DND-41 (cell line): ENCODE measurements at regions not wholly inside any gene's neighbourhood (a gene's known extent, or its start where the extent isn't known, plus 50 kb on each side); places are given as distances from the start of the nearest gene placed in this dataset.

Experiments
- ATAC-seq: fragments of 200-7000 bp; cut with Tn5 transposase; 3 replicates; pipeline ENCODE4 v1.9.1; 2021; ENCODE audit warnings: low read depth; ENCODE audit not compliant: insufficient read depth
- DNase-seq: peaks from one replicate; pipeline ENCODE4 v3.0.0-alpha.2; 2020
- H2AFZ ChIP-seq: 2 replicates; pipeline ENCODE4 v1.6.0; 2012; ENCODE audit warnings: low read depth, low read length
- H3K27ac ChIP-seq: 2 replicates; pipeline ENCODE4 v1.5.1; 2012; ENCODE audit warnings: low read length, inconsistent platforms
- H3K27me3 ChIP-seq: fragments of 200-600 bp; sonication (generic); 2 replicates; pipeline ENCODE4 v1.6.0; 2012; ENCODE audit warnings: low read length, mild to moderate bottlenecking, inconsistent platforms; ENCODE audit not compliant: insufficient read depth, poor library complexity
- H3K36me3 ChIP-seq: 2 replicates; pipeline ENCODE4 v1.5.1; 2012; ENCODE audit warnings: low read length, inconsistent platforms; ENCODE audit not compliant: insufficient read depth
- H3K4me1 ChIP-seq: 2 replicates; pipeline ENCODE4 v1.5.1; 2012; ENCODE audit warnings: mild to moderate bottlenecking, low read length; ENCODE audit not compliant: insufficient read depth
- H3K4me2 ChIP-seq: 2 replicates; pipeline ENCODE4 v1.6.0; 2012; ENCODE audit warnings: mild to moderate bottlenecking, moderate library complexity, low read length, inconsistent platforms; ENCODE audit not compliant: insufficient read depth
- H3K4me3 ChIP-seq, 2 experiments: fragments of 200-600 bp in 1 of 2; shearing (Covaris generic) in 1 of 2; 2 replicates each; pipeline ENCODE4 v1.5.1; 2012 to 2016; ENCODE audit warnings: inconsistent platforms in 2 of 2, low read length in 2 of 2, mild to moderate bottlenecking in 2 of 2, low read depth in 1 of 2, moderate library complexity in 1 of 2
- H3K79me2 ChIP-seq: 2 replicates; pipeline ENCODE4 v1.6.0; 2012; ENCODE audit warnings: low read length, inconsistent platforms; ENCODE audit not compliant: insufficient read depth
- H3K9ac ChIP-seq: 2 replicates; pipeline ENCODE4 v1.6.0; 2012; ENCODE audit warnings: low read depth, mild to moderate bottlenecking, inconsistent platforms, low read length, moderate library complexity
- H3K9me3 ChIP-seq: 2 replicates; pipeline ENCODE4 v1.5.1; 2012; ENCODE audit warnings: low read length, moderate library complexity, mild to moderate bottlenecking, inconsistent platforms; ENCODE audit not compliant: insufficient read depth, severe bottlenecking
- H4K20me1 ChIP-seq: 2 replicates; pipeline ENCODE4 v1.6.0; 2012; ENCODE audit warnings: low read length; ENCODE audit not compliant: insufficient read depth
- EZH2 ChIP-seq: IDR thresholded peaks from 3 replicates; pipeline ENCODE4 v1.6.1; 2012; ENCODE audit warnings: borderline replicate concordance, low read depth, mild to moderate bottlenecking, moderate library complexity, low read length, inconsistent platforms; ENCODE audit not compliant: severe bottlenecking
- TF ChIP-seq, protein P1 (sequence below): IDR thresholded peaks from 2 replicates; pipeline ENCODE4 v1.5.1; 2012; ENCODE audit warnings: borderline replicate concordance, low read length, moderate library complexity, mild to moderate bottlenecking; ENCODE audit not compliant: poor library complexity, severe bottlenecking; ENCODE audit errors: extremely low read depth

GRCh38 chr3:181855825-181856224 lies 144.1 kb downstream of the SOX2 start:
- Histone ChIP-seq H3K27ac (no peak overlapping the region), H3K4me1 (no peaks in the 10 kb centered on the region), H3K4me2 (no peak overlapping the region), H3K27me3 (no peaks in the 10 kb centered on the region), H3K9ac (no peak overlapping the region), H2AFZ (no peak overlapping the region), H3K9me3 (no peaks in the 10 kb centered on the region), H3K79me2 (no peaks in the 10 kb centered on the region), H3K4me3 (no peak overlapping the region), H3K36me3 (no peaks in the 10 kb centered on the region), H4K20me1 (no peaks in the 10 kb centered on the region)
- DNase-seq: no peak
- ATAC-seq: no peak
- TF ChIP-seq EZH2: no peak
- TF ChIP-seq, protein P1, sequence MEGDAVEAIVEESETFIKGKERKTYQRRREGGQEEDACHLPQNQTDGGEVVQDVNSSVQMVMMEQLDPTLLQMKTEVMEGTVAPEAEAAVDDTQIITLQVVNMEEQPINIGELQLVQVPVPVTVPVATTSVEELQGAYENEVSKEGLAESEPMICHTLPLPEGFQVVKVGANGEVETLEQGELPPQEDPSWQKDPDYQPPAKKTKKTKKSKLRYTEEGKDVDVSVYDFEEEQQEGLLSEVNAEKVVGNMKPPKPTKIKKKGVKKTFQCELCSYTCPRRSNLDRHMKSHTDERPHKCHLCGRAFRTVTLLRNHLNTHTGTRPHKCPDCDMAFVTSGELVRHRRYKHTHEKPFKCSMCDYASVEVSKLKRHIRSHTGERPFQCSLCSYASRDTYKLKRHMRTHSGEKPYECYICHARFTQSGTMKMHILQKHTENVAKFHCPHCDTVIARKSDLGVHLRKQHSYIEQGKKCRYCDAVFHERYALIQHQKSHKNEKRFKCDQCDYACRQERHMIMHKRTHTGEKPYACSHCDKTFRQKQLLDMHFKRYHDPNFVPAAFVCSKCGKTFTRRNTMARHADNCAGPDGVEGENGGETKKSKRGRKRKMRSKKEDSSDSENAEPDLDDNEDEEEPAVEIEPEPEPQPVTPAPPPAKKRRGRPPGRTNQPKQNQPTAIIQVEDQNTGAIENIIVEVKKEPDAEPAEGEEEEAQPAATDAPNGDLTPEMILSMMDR: no peak

- TF ChIP-seq, protein P1: no peak
- no peak for TF ChIP-seq EZH2
Measured at GRCh38 chr3:181859518-181859917, 147.8 kb downstream of the SOX2 start.

GRCh38 chr3:181860235-181860634 lies 148.5 kb downstream of the SOX2 start:
- DNase-seq (no peak), ATAC-seq (no peak)
- Histone ChIP-seq H3K4me3 (no peak overlapping the region), H3K79me2 (no peaks in the 10 kb centered on the region), H3K4me2 (no peak overlapping the region), H3K36me3 (no peaks in the 10 kb centered on the region), H4K20me1 (no peaks in the 10 kb centered on the region), H2AFZ (no peak overlapping the region), H3K27ac (no peak overlapping the region), H3K4me1 (no peaks in the 10 kb centered on the region), H3K27me3 (no peaks in the 10 kb centered on the region), H3K9me3 (no peaks in the 10 kb centered on the region), H3K9ac (no peak overlapping the region)
- TF ChIP-seq, protein P1: no peak
- TF ChIP-seq EZH2: no peak

More at GRCh38 chr3:181859518-181859917, 147.8 kb downstream of the SOX2 start:
- Histone ChIP-seq H3K9ac (no peak overlapping the region), H2AFZ (no peak overlapping the region), H3K9me3 (no peaks in the 10 kb centered on the region), H3K4me3 (no peak overlapping the region), H3K27me3 (no peaks in the 10 kb centered on the region), H3K4me2 (no peak overlapping the region), H3K79me2 (no peaks in the 10 kb centered on the region), H4K20me1 (no peaks in the 10 kb centered on the region), H3K27ac (no peak overlapping the region), H3K4me1 (no peaks in the 10 kb centered on the region), H3K36me3 (no peaks in the 10 kb centered on the region)
- DNase-seq (no peak), ATAC-seq (no peak)

DNA sequence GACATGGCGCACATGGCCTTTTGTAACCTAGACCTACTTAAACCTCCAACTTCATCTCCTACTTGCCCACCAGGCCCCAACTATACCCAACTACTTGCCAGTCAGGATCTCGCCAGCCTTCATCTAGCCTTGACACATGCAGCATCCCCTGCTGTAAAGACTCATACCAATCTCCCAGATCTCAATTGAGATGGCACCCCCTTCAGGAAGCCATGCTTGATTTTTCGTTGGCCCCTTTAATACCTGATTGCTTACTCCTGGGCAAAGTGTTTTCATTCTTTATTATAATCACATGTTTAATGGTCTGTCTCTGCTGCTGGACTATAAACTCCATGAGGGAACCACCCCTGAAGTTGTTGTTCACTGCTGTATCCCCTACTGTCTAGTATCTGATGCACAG lies 150.8 kb downstream of the SOX2 start:
- no peaks in the 10 kb centered on the region for H3K79me2 ChIP-seq
- TF ChIP-seq, protein P1: no peak
- TF ChIP-seq EZH2: no peak
- H3K4me2 ChIP-seq: no peak overlapping the region
- no peaks in the 10 kb centered on the region for H3K4me1 ChIP-seq
- no peaks in the 10 kb centered on the region for H4K20me1 ChIP-seq
- H3K27ac ChIP-seq: no peak overlapping the region
- no peak overlapping the region for H2AFZ ChIP-seq
- H3K36me3 ChIP-seq: no peaks in the 10 kb centered on the region
- no peak overlapping the region for H3K9ac ChIP-seq
- no peak for ATAC-seq
- no peak for DNase-seq
- H3K4me3 ChIP-seq: no peak overlapping the region
- no peaks in the 10 kb centered on the region for H3K27me3 ChIP-seq
- no peaks in the 10 kb centered on the region for H3K9me3 ChIP-seq
